ENCODE measurements at regions not wholly inside any gene's neighbourhood (a gene's known extent, or its start where the extent isn't known, plus 50 kb on each side); places are given as distances from the start of the nearest gene placed in this dataset.

DNA sequence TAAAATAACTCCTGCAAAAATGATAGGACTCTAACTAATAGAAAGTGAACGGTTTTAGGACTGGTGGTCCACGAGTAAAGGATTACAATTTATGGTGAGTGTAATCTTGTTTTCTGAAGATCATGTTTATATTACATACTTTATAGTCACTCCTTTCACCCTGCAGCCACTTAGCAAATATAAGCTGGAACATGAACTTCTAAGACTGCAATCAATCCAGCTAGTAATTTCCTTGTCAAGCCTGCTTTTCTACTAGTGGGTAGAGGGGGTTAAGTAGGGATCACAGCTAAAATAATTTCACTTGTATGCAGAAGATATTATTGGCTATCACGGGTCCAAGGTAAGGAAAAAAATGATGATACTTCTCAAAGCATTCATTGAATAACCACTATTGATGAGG is 125.5 kb upstream of the NETO1 start:
- TF ChIP-seq, protein P1, sequence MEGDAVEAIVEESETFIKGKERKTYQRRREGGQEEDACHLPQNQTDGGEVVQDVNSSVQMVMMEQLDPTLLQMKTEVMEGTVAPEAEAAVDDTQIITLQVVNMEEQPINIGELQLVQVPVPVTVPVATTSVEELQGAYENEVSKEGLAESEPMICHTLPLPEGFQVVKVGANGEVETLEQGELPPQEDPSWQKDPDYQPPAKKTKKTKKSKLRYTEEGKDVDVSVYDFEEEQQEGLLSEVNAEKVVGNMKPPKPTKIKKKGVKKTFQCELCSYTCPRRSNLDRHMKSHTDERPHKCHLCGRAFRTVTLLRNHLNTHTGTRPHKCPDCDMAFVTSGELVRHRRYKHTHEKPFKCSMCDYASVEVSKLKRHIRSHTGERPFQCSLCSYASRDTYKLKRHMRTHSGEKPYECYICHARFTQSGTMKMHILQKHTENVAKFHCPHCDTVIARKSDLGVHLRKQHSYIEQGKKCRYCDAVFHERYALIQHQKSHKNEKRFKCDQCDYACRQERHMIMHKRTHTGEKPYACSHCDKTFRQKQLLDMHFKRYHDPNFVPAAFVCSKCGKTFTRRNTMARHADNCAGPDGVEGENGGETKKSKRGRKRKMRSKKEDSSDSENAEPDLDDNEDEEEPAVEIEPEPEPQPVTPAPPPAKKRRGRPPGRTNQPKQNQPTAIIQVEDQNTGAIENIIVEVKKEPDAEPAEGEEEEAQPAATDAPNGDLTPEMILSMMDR (conservative IDR thresholded peaks at IDR 0.05), result no peak
- no peak for TF ChIP-seq ZFX (IDR thresholded peaks at IDR 0.05)

Data from C4-2B (cell line).